SH-SY5Y (cell line): ENCODE measurements at regions not wholly inside any gene's neighbourhood (a gene's known extent, or its start where the extent isn't known, plus 50 kb on each side); places are given as distances from the start of the nearest gene placed in this dataset.

Source experiments
- GATA2 ChIP-seq: IDR thresholded peaks from 2 replicates; pipeline ENCODE4 v1.6.1; 2011; ENCODE audit warnings: mild to moderate bottlenecking, low read depth, low read length
- GATA3 ChIP-seq: IDR thresholded peaks from 2 replicates; pipeline ENCODE4 v1.6.1; 2011; ENCODE audit warnings: low read depth, mild to moderate bottlenecking, low read length, moderate library complexity

GRCh38 chr5:118519466-118519865 lies 468.9 kb downstream of the DTWD2 start:
- TF ChIP-seq GATA2 (no peak), GATA3 (no peak)
